ENCODE measurements at regions not wholly inside any gene's neighbourhood (a gene's known extent, or its start where the extent isn't known, plus 50 kb on each side); places are given as distances from the start of the nearest gene placed in this dataset.
"Not testable (repeated sequence)": the region's sequence is repeated elsewhere in the genome, so short reads cannot be mapped to it uniquely, and the experiment has no call there.

DNA sequence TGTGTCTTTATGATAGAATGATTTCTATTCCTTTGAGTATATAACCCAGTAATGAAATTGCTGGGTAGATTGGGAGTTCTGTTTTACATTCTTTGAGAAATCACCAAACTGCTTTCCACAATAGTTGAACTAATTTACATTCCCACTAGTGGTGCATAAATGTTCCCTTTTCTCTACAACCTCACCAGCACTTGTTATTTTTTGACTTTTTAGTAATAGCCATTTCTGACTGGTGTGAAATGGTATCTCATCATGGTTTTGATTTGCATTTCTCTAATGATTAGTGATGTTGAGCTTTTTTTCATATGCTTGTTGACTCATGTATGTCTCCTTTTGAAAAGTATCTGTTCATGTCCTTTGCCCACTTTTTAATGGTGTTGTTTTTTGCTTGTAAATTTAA lies 296.0 kb upstream of the PIK3R1 start:
- not testable (repeated sequence) for DNase-seq

DNA sequence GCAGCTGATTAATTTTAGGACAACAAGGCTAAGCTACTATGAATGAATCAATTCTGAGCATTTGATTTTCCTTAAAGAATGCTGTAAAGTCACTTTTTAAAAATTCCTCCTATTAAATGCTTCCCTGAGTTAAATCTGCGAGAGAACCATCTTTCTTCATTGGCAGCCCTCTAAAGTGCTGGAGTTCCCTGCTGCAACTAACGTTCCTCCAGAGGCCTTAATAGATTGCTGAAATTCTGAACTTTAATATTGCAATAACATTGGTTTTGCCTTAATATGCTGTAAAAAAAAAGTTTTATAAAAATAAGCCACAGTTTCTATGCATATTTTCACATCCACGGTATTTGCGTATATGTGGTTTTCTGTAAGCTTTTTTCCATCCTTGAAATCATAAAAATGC lies 298.0 kb upstream of the PIK3R1 start:
- DNase-seq: no peak

DNA sequence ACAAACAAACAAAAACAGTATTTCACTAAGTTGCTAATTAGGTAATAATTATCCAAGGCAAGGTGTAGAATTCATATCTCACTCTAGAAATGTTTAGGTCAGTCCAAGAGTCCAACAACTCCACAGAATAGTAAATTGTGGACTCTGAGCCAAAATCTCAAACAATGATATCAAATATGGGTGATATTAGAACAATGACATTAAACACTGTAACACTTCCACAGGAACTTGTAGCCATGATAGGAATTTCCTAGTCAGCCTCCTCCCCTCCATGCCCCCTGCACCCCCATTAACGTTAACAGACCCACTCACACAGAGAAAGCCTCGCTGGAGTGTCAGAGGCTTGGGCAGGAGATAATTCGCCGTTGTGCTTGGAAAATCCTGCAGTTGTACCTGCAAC lies 305.0 kb upstream of the PIK3R1 start:
- no peak for DNase-seq

GRCh38 chr5:67908126-67908765 lies 307.3 kb upstream of the PIK3R1 start:
- DNase-seq: no peak

DNA sequence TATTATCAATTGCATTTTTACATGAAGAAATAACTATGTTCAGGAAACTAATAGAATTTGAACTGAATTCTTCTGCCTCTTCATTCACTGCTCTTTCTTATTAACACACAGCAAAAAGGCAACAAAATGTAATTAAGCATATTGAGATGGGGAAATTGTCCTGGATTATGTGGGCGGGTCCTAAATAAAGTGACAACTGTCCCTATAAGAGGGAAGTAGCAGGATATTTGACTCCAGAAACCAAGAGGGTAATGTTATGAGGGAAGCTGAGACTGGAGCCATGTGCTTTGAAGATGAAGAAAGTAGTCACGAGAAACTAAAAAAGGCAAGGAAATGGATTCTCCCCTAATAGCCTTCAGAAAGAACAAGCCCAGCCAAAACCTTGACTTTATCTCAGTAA lies 311.2 kb upstream of the PIK3R1 start:
- no peak for DNase-seq

- no peak for DNase-seq
Measured at GRCh38 chr5:67903656-67904055, 311.9 kb upstream of the PIK3R1 start.

- no peak for DNase-seq
Measured at GRCh38 chr5:67903121-67903520, 312.4 kb upstream of the PIK3R1 start.

DNA sequence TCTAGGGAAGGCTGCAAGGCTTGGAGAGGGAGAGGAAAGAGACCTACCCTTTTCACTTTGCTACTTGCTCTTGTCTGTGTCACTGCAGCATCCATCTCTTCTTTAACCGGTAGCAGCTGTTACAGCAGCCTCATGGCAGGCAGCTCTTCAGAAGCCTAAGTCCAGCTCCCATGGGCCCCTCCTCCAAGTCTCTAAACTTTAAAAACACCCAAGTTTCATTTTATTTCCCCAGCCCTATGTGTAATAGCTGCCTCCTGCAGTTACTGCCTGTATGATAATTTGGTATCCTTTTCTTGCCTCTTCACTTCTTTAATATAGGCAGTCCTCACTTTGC lies 313.1 kb upstream of the PIK3R1 start:
- no peak for DNase-seq

DNA sequence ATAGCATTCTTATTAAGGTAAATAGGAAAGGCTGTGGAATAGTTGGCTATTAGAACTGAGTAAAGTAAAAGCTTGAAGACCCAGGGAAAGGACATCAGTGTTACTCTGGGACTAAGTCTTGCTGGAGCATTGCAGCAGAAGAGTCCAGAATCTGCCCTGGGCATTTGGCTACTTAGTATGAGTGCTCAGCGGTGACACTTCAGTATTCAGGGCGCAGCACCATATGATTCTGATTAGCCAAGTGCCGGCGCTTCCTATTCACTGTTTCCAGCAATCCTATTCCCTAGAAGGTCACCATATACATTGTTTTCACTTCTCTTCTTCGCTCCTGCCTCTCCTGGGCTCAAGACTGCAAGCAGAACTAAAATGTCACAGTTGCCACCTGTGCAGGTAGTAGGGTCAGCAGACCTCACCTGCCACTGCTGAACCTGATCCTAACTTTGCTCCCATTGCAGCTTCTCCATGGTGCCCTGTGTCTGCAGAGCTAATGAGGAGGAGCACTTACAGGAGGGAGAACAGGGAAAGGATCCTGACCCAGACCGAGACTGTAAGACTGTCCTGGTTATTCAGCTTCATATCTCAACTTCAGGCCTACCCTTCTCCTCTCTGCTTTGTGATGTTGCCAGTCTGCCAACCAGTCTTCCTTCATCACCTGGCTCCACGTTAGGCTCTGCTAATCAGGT lies 313.6 kb upstream of the PIK3R1 start:
- no peak for DNase-seq

GRCh38 chr5:67900514-67900913 lies 315.0 kb upstream of the PIK3R1 start:
- DNase-seq: no peak

DNA sequence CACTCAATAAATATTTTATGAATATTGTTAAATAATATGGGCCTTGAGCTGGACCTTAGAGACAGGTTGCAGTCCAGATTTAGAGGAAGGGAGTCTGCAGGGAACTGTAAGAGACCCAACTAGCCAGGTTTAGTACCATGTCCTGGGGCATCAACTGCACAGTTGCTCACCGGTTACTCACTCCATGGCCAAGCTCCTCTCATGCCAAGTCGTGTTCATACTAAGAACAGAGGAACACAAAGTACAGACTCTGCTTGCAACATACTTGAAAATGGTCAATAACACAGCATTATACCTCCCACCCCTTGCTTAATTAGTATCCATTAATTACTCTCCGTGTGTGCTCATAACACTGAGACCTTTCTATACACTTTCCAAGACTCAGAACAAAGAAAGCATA lies 317.6 kb upstream of the PIK3R1 start:
- DNase-seq: no peak

DNA sequence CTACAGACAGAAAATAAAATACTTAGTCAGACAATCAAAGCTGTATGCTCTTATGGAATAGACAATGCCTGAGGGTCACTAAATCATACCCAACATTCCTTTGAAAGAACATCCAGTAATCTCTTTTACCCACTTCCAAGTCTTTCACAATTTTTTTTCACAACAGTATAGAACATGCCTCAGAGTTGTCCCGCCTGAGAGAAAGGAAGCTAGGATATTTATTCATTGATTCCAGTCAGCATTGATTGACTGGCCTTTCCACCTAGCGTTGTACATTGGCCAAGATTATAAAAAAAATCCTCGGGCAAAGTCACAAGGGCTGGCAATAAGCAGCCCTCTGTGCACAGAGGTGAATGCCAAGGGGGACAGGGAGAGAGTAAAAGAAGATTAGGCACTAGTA lies 318.1 kb upstream of the PIK3R1 start:
- no peak for DNase-seq

- DNase-seq: no peak
Measured at GRCh38 chr5:67896930-67897313, 318.6 kb upstream of the PIK3R1 start.

DNA sequence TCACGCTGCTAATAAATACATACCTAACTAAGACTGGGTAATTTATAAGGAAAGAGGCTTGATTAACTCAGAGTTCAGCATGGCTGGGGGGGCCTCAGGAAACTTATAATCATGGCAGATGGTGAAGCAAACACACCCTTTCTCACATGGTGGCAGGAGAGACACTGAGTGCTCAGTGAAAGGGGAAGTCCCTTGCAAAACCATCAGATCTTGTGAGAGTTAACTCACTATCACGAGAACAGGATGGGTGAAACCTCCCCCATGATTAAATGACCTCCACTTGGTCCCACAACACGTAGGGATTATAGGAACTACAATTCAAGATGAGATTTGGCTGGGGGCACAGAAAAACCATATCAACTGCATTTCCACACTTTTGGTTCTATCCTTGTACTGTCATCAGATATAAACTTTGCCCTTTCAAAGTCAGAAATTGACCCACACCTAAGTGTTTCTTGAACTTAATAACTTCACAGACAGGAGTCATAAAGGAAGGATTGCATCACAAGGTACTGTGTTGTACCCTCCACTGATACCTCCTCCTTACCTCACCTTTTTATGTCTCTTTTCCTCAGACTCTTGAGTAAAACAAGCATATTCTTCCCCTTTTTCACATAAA lies 319.1 kb upstream of the PIK3R1 start:
- DNase-seq: no peak

- DNase-seq: not testable (repeated sequence)
Measured at GRCh38 chr5:67889870-67890269, 325.7 kb upstream of the PIK3R1 start.

- DNase-seq: no peak
Measured at GRCh38 chr5:67887748-67888161, 327.8 kb upstream of the PIK3R1 start.

DNA sequence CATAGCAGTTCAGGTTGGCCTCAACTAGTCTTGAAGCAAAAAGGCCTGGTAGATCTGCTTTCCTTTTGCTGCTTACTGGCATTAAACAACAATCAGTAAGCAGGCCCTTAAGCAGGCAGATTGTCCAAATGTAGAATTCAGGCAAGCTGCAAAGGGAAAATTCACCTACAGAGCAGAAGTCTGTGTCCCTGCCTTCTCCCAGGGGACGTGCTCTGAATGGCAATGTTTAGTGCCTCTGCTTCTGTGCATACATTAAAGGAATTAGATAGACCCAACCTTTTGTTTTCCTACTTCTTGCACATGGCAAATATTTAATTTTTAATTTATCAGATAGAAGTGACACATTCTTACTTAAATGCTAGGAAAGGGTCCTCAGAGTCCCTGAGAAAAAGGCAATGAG lies 328.8 kb upstream of the PIK3R1 start:
- DNase-seq: no peak

- no peak for DNase-seq
Measured at GRCh38 chr5:67880876-67881275, 334.7 kb upstream of the PIK3R1 start.

DNA sequence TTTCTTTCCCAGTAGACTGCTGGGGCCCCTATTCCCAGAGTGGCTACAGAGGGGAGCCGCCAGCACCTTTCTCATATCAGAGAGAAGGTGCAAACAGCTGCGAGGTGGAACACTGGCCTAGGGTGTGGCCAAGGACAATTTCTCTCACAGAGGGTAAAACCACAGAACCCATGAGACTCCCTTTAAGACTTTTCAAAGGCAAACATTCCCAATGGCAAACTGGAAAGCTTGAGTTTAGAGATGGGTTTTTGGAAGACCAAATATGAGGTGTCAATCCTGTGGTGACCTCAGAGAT lies 335.1 kb upstream of the PIK3R1 start:
- DNase-seq: no peak

GRCh38 chr5:67879620-67880510 lies 335.7 kb upstream of the PIK3R1 start:
- no peak for DNase-seq

- no peak for DNase-seq
Measured at GRCh38 chr5:67878933-67879332, 336.6 kb upstream of the PIK3R1 start.

DNA sequence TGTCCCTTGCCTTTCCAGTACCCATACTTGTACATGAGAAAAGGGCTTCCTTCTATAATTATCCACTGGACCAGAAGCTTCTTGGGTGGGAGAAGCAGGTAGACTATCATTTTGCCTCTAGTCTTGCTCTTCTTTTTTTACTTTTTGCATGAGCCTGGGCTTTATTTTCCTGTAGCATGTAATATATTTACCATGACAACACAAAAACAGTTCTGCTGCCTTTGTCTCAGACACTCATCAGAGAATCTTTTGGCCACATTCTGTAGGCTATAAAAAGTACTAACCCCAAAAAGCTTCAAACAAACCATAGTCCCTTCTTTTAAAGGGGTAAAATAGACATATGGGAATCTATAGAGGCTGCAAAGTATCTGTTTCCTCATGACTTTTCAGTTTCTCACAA lies 339.2 kb upstream of the PIK3R1 start:
- no peak for DNase-seq

DNA sequence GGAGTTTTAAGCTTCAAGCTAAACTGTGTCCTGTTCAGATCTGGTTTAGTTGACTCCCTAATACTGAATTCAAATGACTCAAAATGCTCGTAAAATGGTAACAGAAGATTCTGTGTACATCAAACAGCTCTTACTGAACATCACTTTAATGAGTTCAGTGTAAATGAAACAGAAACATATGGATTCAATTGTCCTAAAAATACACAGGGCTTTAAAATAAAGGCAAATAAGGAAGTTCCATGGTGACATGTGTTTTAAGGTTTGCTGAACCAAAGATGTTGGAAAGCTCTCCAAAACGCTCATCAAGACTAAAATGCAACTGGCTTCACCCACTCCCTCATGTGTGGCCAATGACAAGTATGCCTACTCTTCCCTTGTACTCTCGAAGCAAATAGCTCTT lies 340.0 kb upstream of the PIK3R1 start:
- DNase-seq: no peak

DNA sequence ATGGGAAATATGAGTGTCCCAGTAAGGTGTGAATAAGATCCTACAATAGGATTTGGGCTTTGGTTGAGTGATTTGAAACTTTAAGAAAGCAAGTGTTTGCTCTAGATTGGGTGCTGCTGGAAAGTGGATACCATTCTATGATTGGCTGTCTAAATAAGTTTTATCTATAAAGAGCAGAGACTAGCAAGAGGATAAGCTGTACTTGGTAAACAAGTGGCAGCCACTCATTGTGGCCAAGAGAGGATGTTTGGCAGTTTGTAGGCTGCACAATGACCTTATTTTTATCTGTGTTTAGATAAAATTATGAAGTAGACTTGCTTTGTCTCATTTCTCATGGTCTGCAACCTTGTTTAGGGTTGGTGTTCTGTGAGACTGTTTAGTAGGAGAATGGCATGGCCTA lies 341.6 kb upstream of the PIK3R1 start:
- no peak for DNase-seq

Measured in activated CD4-positive, alpha-beta T cell treated with anti-CD3 and anti-CD28 coated beads, Interleukin-2, amount 50 U/mL, for 16 hours (primary cell).